NCI-H82 treated with DMSO at 0.1 percent for 48 hours (cell line): ENCODE measurements at regions not wholly inside any gene's neighbourhood (a gene's known extent, or its start where the extent isn't known, plus 50 kb on each side); places are given as distances from the start of the nearest gene placed in this dataset.
"Not testable (repeated sequence)": the region's sequence is repeated elsewhere in the genome, so short reads cannot be mapped to it uniquely, and the experiment has no call there.

Source experiments
- DNase-seq: peaks from one replicate; lab custom pipeline; 2025; ENCODE audit not compliant: unreplicated experiment; lab: John Stamatoyannopoulos, UW

- no peak for DNase-seq
These were observed 82.6 kb upstream of the HNMT start for GRCh38 chr2:137881711-137882110.

DNA sequence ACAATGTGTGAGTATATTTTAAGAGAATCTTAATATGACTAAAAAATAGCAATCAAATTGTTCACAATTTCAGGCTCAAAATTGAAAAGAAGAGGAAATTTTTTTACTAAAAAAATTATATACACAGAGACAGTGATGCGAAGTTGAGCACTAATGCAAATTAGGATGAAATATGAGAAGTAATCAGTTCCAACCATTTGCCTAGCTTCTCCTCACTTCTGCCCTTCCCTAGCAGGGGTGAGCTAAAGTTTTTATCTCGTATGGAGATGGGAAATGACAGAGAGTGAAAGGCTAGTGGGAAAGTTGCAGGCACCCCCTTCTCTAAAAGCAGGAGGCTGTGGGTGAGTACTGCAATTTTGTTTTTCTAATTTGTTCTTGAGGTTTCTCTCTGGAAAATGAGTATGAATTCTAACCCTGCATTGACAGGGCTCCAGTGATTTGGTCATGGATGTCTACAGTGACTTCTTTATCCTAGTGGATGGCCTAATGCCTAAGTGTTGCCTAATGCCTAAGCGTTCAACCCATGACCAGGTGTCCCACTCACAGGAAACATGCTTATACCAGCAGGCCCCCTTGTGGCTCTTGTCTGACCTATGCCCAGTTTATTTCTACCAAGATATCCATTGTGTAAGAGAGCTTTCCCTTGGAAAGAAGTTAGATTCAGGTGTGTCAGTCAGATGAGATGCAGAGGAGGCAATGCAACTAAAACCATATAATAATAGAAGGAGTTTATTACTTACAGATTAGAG lies 78.0 kb upstream of the HNMT start:
- DNase-seq: peak; percentile 62

GRCh38 chr2:137888845-137889244 lies 75.4 kb upstream of the HNMT start:
- peak; percentile 53 for DNase-seq

DNA sequence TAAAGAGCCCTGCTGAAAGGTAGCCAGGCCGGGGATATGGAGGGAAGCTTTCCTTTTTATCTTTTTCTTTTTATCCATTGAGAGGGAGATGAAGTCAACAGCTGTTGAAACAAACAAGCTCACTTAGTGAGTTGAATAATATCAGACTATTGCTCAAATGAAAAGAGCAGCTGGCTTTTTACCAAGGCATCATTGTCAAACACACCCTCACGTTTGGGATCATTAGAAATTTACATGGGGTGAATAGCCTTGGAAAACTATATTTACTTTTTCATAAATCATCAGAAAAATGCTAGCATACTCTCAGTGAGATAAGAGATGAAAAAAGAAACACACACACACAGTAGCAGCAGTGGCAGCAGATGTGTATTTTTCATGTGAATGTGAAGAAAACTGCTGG lies 71.5 kb upstream of the HNMT start:
- no peak for DNase-seq

GRCh38 chr2:137893145-137893544 lies 71.1 kb upstream of the HNMT start:
- DNase-seq: no peak

DNA sequence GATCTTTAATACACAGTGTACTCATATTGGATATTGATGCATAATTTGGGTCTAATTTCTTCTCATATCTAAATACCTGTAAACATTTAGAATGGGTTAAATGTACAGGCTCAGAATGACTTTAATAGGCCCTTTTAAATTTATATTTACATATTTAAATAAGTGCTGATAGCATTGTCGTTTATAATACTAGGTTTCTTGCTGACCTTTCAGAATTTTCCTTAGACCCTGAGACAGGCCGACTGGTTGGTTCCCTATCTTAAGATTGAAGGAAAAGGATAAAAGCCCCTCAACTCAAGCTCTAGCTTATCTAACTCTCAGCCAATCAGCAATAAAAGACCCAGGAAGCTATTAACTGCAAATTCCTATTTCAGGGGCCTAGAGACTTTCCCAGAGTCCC lies 67.8 kb upstream of the HNMT start:
- no peak for DNase-seq

- DNase-seq: no peak
These were observed 67.2 kb upstream of the HNMT start for GRCh38 chr2:137897082-137897481.

- no peak for DNase-seq
These were observed 63.7 kb upstream of the HNMT start for GRCh38 chr2:137900421-137901141.

DNA sequence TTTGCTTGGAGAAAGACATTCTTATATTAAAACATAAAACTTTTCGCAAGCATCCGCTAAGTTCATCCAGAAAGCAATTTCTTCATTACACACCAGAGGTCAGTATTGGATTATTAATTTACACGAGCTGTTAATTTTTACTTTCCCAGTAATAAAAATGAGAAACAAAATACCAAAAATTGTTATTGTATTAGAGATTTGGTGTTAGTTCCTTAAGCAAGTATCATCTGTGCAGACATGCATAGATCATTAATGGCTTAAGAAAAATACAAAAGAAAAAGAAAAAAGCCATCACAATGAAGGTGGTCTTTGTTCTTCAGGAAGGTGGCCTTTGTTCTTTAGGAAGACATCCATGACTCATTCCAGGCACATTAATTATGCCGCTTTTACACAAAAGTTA lies 53.6 kb upstream of the HNMT start:
- DNase-seq: no peak

GRCh38 chr2:137912371-137912770 lies 51.9 kb upstream of the HNMT start:
- DNase-seq: no peak

- no peak for DNase-seq
These were observed 51.1 kb upstream of the HNMT start for GRCh38 chr2:137913169-137913568.

GRCh38 chr2:137913648-137914047 lies 50.6 kb upstream of the HNMT start:
- not testable (repeated sequence) for DNase-seq
